LNCAP (cell line): ENCODE measurements at regions not wholly inside any gene's neighbourhood (a gene's known extent, or its start where the extent isn't known, plus 50 kb on each side); places are given as distances from the start of the nearest gene placed in this dataset.

ENCODE experiments used
- TF ChIP-seq, protein P1 (sequence below): fragments of 450-650 bp; IDR thresholded peaks from 2 replicates; pipeline ENCODE4 v1.5.1; 2017; ENCODE audit warnings: mild to moderate bottlenecking

DNA sequence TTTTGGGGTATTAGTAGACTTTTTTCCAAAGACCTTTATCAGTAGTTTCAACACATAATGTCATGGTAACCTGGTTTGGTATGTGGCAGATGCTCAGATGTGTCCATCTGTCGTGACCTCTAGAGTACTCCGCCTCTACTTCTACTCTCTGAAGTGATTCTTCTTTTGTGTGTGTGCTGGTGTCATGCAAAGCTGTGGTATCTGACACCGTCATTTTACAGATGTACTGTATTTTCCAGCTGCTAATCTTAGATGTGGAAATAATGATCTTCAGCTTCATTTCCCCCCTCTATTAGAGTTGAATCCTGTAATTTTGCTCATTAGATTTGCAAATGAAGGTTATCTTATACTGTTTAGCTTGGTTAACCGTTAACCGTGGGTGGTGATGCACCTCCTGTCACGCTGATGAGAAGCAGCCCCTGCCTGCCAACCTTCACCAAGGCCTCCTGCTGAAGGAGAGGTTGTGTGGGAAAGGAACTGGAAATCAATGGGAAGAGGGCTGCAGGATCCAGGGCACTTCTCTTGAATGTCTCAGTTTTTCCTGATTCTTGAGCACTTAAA lies 222.4 kb upstream of the AMIGO2 start:
- TF ChIP-seq, protein P1, sequence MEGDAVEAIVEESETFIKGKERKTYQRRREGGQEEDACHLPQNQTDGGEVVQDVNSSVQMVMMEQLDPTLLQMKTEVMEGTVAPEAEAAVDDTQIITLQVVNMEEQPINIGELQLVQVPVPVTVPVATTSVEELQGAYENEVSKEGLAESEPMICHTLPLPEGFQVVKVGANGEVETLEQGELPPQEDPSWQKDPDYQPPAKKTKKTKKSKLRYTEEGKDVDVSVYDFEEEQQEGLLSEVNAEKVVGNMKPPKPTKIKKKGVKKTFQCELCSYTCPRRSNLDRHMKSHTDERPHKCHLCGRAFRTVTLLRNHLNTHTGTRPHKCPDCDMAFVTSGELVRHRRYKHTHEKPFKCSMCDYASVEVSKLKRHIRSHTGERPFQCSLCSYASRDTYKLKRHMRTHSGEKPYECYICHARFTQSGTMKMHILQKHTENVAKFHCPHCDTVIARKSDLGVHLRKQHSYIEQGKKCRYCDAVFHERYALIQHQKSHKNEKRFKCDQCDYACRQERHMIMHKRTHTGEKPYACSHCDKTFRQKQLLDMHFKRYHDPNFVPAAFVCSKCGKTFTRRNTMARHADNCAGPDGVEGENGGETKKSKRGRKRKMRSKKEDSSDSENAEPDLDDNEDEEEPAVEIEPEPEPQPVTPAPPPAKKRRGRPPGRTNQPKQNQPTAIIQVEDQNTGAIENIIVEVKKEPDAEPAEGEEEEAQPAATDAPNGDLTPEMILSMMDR: no peak

- TF ChIP-seq, protein P1: no peak
Observed at GRCh38 chr12:47299586-47299985, 219.8 kb upstream of the AMIGO2 start.

DNA sequence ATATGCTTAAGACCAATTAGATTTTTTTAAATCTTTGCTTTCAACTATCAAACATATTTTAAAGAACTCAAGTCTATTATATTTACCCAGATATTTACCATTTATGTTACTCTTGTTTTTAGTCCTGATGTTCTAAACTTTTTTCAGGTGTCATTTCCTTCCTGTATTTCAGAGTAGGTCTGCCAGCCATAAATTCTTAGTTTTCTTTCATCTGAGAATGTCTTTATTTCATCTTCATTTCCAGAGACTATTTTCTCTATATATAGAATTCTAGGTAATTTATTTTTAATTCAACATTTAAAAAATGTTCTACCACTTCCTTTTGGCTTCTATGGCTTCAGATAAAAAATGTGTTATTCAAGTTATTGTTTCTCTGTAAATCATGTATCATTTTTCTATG lies 218.2 kb upstream of the AMIGO2 start:
- TF ChIP-seq, protein P1: no peak

- TF ChIP-seq, protein P1: no peak
Observed at GRCh38 chr12:47296828-47297227, 217.1 kb upstream of the AMIGO2 start.

DNA sequence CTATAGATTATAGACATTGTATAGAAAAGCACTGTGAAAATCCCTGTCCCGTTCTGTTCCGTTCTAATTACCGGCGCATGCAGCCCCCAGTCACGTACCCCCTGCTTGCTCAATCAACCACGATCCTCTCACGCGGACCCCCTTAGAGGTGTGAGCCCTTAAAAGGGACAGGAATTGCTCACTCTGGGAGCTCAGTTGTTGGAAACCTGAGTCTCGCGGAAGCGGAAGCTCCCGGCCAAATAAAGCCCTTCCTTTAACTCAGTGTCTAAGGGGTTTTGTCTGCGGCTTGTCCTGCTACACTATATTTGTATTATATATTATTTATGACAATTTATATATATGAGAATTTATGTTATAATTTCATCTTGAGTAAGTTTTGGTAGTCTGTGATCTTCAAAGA lies 213.6 kb upstream of the AMIGO2 start:
- TF ChIP-seq, protein P1: no peak

GRCh38 chr12:47286676-47287075 lies 206.9 kb upstream of the AMIGO2 start:
- TF ChIP-seq, protein P1: no peak
